Transverse colon (tissue), 4 donors: ENCODE measurements at regions not wholly inside any gene's neighbourhood (a gene's known extent, or its start where the extent isn't known, plus 50 kb on each side); places are given as distances from the start of the nearest gene placed in this dataset.

Experiments used
- CTCF ChIP-seq, 5 experiments: fragments of 200-600 bp in 3 of 5; fragments of 450-650 bp in 2 of 5; sonication (generic) in 3 of 5; IDR thresholded peaks; 1 replicate in 2 of 5; 2 replicates in 3 of 5; pipeline ENCODE4 v1.5.1; 2016 to 2017; ENCODE audit warnings: antibody characterized with exemption in 5 of 5, inconsistent platforms in 3 of 5, mild to moderate bottlenecking in 2 of 5, moderate library complexity in 1 of 5
- EP300 ChIP-seq: sonication (generic); formaldehyde crosslinking; IDR thresholded peaks from one replicate; pipeline ENCODE4 v1.6.1; 2017; ENCODE audit warnings: antibody characterized with exemption, low read depth
- POLR2A ChIP-seq: fragments of 450-650 bp; IDR thresholded peaks from one replicate; pipeline ENCODE4 v1.6.1; 2016; ENCODE audit warnings: antibody characterized with exemption, mild to moderate bottlenecking, moderate library complexity
- POLR2AphosphoS5 ChIP-seq, 3 donors: sonication (generic); formaldehyde crosslinking; IDR thresholded peaks; one replicate each; pipeline ENCODE4 v1.6.1; 2016; ENCODE audit warnings: antibody characterized with exemption in 3 of 3

GRCh38 chr9:23160952-23161469, 665.0 kb downstream of the ELAVL2 start:
- no peak for TF ChIP-seq CTCF (IDR thresholded peaks at IDR 0.05)
- TF ChIP-seq EP300: no peak
- no peak for TF ChIP-seq POLR2A
- TF ChIP-seq POLR2AphosphoS5 (IDR thresholded peaks at IDR 0.05): no peak
